PFSK-1 (cell line): ENCODE measurements at regions not wholly inside any gene's neighbourhood (a gene's known extent, or its start where the extent isn't known, plus 50 kb on each side); places are given as distances from the start of the nearest gene placed in this dataset.

Experiments
- POLR2AphosphoS5 ChIP-seq: IDR thresholded peaks from 2 replicates; pipeline ENCODE4 v1.6.1; 2012; ENCODE audit warnings: low read depth, mild to moderate bottlenecking, control low read depth, low read length, moderate library complexity
- REST ChIP-seq, 2 experiments: IDR thresholded peaks; 2 replicates each; pipeline versions ENCODE4 v1.6.1 to v1.8.0; 2011 to 2012; ENCODE audit warnings: low read depth in 2 of 2, low read length in 2 of 2, control low read depth in 1 of 2, inconsistent platforms in 1 of 2, mild to moderate bottlenecking in 1 of 2, moderate library complexity in 1 of 2; ENCODE audit not compliant: insufficient read depth in 1 of 2

- TF ChIP-seq POLR2AphosphoS5 (no peak), REST (IDR thresholded peaks at IDR 0.05; ENCODE audit: insufficient read depth in 1 of 2, low read depth in 2 of 2, low read length in 2 of 2) (no peak)
Measured at GRCh38 chr2:84301717-84302116, 157.4 kb downstream of the SUCLG1 start.
